Endothelial cell of umbilical vein (primary cell): ENCODE measurements at regions not wholly inside any gene's neighbourhood (a gene's known extent, or its start where the extent isn't known, plus 50 kb on each side); places are given as distances from the start of the nearest gene placed in this dataset.

Experiments used
- BruUV-seq: library from RNA; stranded (reverse); fragments of 400-500 nt; replicated peaks from 2 replicates; lab custom pipeline; 2021; lab: Mats Ljungman, UMichigan
- CTCF ChIA-PET: fragments of 300-600, 350-600 bp; sonication (Branson Sonifier 250); formaldehyde crosslinking; loops from one replicate; lab custom pipeline; 2021; ENCODE audit warnings: antibody characterized with exemption, inconsistent platforms; lab: Charles Lee
- POLR2A ChIA-PET: fragments of 300-600, 350-600 bp; sonication (Branson Sonifier 250); formaldehyde crosslinking; loops from one replicate; lab custom pipeline; 2021; ENCODE audit warnings: antibody characterized with exemption, inconsistent platforms; lab: Charles Lee
- DNase-seq: peaks from one replicate; pipeline ENCODE4 v3.0.0-alpha.2; 2011; ENCODE audit warnings: low read depth, low spot score
- FAIRE-seq: peaks from 2 replicates; lab custom pipeline; 2011; peaks lifted over from hg19 to GRCh38; lab: Jason Lieb, UNC
- H2AFZ ChIP-seq: 2 replicates; pipeline ENCODE4 v1.6.0; 2012; ENCODE audit warnings: low read depth, low read length, control low read depth, inconsistent platforms
- H3K27ac ChIP-seq: 2 replicates; pipeline ENCODE4 v1.5.1; 2011; ENCODE audit warnings: low read depth, mild to moderate bottlenecking, control low read depth, low read length, moderate library complexity; ENCODE audit not compliant: insufficient read depth
- H3K27me3 ChIP-seq, 2 experiments: 2 replicates each; pipeline versions ENCODE4 v1.6.0 to v1.6.1; 2011; ENCODE audit warnings: low read length in 2 of 2, mixed read lengths in 1 of 2; ENCODE audit not compliant: control insufficient read depth in 2 of 2, insufficient read depth in 2 of 2
- H3K36me3 ChIP-seq, 2 experiments: 2 replicates in 1 of 2; 3 replicates in 1 of 2; pipeline ENCODE4 v1.5.1; 2011; ENCODE audit warnings: low read length in 2 of 2, mild to moderate bottlenecking in 1 of 2, moderate library complexity in 1 of 2; ENCODE audit not compliant: control insufficient read depth in 2 of 2, insufficient read depth in 2 of 2; ENCODE audit errors: extremely low read depth in 1 of 2
- H3K4me1 ChIP-seq: 3 replicates; pipeline ENCODE4 v1.5.1; 2011; ENCODE audit warnings: mild to moderate bottlenecking, low read length; ENCODE audit not compliant: control insufficient read depth, insufficient read depth; ENCODE audit errors: extremely low read depth
- H3K4me2 ChIP-seq: 2 replicates; pipeline ENCODE4 v1.6.1; 2011; ENCODE audit warnings: low read length, control low read depth, mixed read lengths; ENCODE audit not compliant: insufficient read depth
- H3K4me3 ChIP-seq, 3 experiments: fragments of 200-600 bp in 1 of 3; sonication (generic), shearing (Covaris generic) in 1 of 3; replicated peaks in 1 of 3; 2 replicates each; pipeline ENCODE4 v1.5.1; 2011 to 2016; ENCODE audit warnings: control low read depth in 3 of 3, low read length in 3 of 3, mild to moderate bottlenecking in 2 of 3, inconsistent platforms in 1 of 3, low read depth in 1 of 3, moderate library complexity in 1 of 3; ENCODE audit not compliant: insufficient read depth in 1 of 3
- H3K79me2 ChIP-seq: 2 replicates; pipeline ENCODE4 v1.6.0; 2012; ENCODE audit warnings: low read length, inconsistent platforms; ENCODE audit not compliant: control insufficient read depth, insufficient read depth
- H3K9ac ChIP-seq: replicated peaks from 2 replicates; pipeline ENCODE3; 2011; ENCODE audit warnings: low read length, control low read depth; ENCODE audit not compliant: insufficient read depth; ENCODE audit errors: extremely low read depth
- H3K9me1 ChIP-seq: replicated peaks from 3 replicates; pipeline ENCODE4 v1.6.0; 2011; ENCODE audit warnings: mild to moderate bottlenecking, low read length; ENCODE audit not compliant: control insufficient read depth, insufficient read depth; ENCODE audit errors: extremely low read depth
- H3K9me3 ChIP-seq: replicated peaks from 2 replicates; pipeline ENCODE4 v1.5.1; 2012; ENCODE audit warnings: low read length, inconsistent platforms; ENCODE audit not compliant: control insufficient read depth, insufficient read depth
- H4K20me1 ChIP-seq: replicated peaks from 2 replicates; pipeline ENCODE3; 2011; ENCODE audit warnings: mild to moderate bottlenecking, low read length; ENCODE audit not compliant: control insufficient read depth, insufficient read depth; ENCODE audit errors: extremely low read depth
- CTCF ChIP-seq, 2 donors: IDR thresholded peaks; 1 replicate in 1 of 2; 2 replicates in 1 of 2; pipeline ENCODE4 v1.5.1; 2011; ENCODE audit warnings: low read length in 2 of 2, mild to moderate bottlenecking in 2 of 2, moderate library complexity in 2 of 2, control low read depth in 1 of 2, inconsistent platforms in 1 of 2, low read depth in 1 of 2; ENCODE audit not compliant: insufficient read depth in 1 of 2; ENCODE audit errors: extremely low read depth in 1 of 2
- EZH2 ChIP-seq: IDR thresholded peaks from 2 replicates; pipeline ENCODE4 v1.6.1; 2012; ENCODE audit warnings: borderline replicate concordance, low read depth, mild to moderate bottlenecking, moderate library complexity, low read length, inconsistent platforms; ENCODE audit not compliant: severe bottlenecking
- FOS ChIP-seq: IDR thresholded peaks from 2 replicates; pipeline ENCODE4 v1.6.1; 2011; ENCODE audit warnings: mild to moderate bottlenecking, low read length, moderate library complexity, borderline replicate concordance; ENCODE audit not compliant: insufficient read depth
- GATA2 ChIP-seq: IDR thresholded peaks from 2 replicates; pipeline ENCODE4 v1.7.0; 2011; ENCODE audit warnings: low read depth, mild to moderate bottlenecking, moderate library complexity, mixed read lengths, low read length; ENCODE audit not compliant: insufficient read length, insufficient read depth
- JUN ChIP-seq: IDR thresholded peaks from 2 replicates; pipeline ENCODE4 v1.6.1; 2011; ENCODE audit warnings: borderline replicate concordance, low read depth; ENCODE audit not compliant: insufficient read length, insufficient read depth
- MAX ChIP-seq: IDR thresholded peaks from 2 replicates; pipeline ENCODE4 v1.6.1; 2011; ENCODE audit not compliant: insufficient read depth, insufficient read length
- MYC ChIP-seq: IDR thresholded peaks from one replicate; pipeline ENCODE4 v1.6.1; 2011; ENCODE audit warnings: mild to moderate bottlenecking, low read depth, low read length
- POLR2A ChIP-seq: IDR thresholded peaks from 2 replicates; pipeline ENCODE4 v1.6.1; 2012; ENCODE audit warnings: low read depth, mild to moderate bottlenecking, control low read depth, low read length
- POLR2AphosphoS5 ChIP-seq: IDR thresholded peaks from 2 replicates; pipeline ENCODE4 v1.6.1; 2012; ENCODE audit warnings: low read depth, mild to moderate bottlenecking, control low read depth, low read length, moderate library complexity; ENCODE audit not compliant: insufficient read depth
- dilution Hi-C: fragments of 300-500 bp; cut with MboI; formaldehyde crosslinking; loops from one replicate; pipeline ENCODE4 v1.15.0; 2019; ENCODE audit warnings: low sequenced_read_pairs; ENCODE audit not compliant: extremely low pct_ligation_motif_present
- intact Hi-C: fragments of 100-400 bp; cut with micrococcal nuclease; formaldehyde crosslinking; loops from one replicate; pipeline ENCODE4 v1.10.0; 2022

GRCh38 chr12:124405151-124405550, 110.3 kb downstream of the RFLNA start:
- DNase-seq (no peak), FAIRE-seq (no peak)
- TF ChIP-seq POLR2A (no peak), JUN (no peak), EZH2 (no peak), MAX (no peak), FOS (no peak), GATA2 (no peak), CTCF (IDR thresholded peaks at IDR 0.05; ENCODE audit: extremely low read depth in 1 of 2, insufficient read depth in 1 of 2, low read depth in 1 of 2, low read length in 2 of 2) (no peak), MYC (no peak), POLR2AphosphoS5 (no peak)
- Histone ChIP-seq H4K20me1 (no peaks in the 10 kb centered on the region), H2AFZ (no peak overlapping the region), H3K79me2 (no peaks in the 10 kb centered on the region), H3K4me2 (no peak overlapping the region), H3K4me1 (peaks cover 4% of the 10 kb centered on the region), H3K9me1 (no peaks in the 10 kb centered on the region), H3K27ac (no peak overlapping the region), H3K9me3 (no peaks in the 10 kb centered on the region), H3K4me3 (no peak overlapping the region), H3K27me3 (no peaks in the 10 kb centered on the region), H3K36me3 (peaks cover 0 to 13% of the 10 kb centered on the region in 2 experiments), H3K9ac (no peak overlapping the region)
- intact Hi-C loops = no loop called here
- dilution Hi-C loops = no loop called here
- CTCF ChIA-PET = interaction anchor here (1.3 kb wide), 1 partner anchor 12 kb away, joined by 3 read pairs; no protein-coding TSS in a partner anchor
- no TSS peak for BruUV-seq
- POLR2A ChIA-PET = no interaction called here
